ENCODE measurements at regions not wholly inside any gene's neighbourhood (a gene's known extent, or its start where the extent isn't known, plus 50 kb on each side); places are given as distances from the start of the nearest gene placed in this dataset.

GRCh38 chr10:85537561-85537960 is 829.0 kb downstream of the GRID1 start:
- TF ChIP-seq, protein P1, sequence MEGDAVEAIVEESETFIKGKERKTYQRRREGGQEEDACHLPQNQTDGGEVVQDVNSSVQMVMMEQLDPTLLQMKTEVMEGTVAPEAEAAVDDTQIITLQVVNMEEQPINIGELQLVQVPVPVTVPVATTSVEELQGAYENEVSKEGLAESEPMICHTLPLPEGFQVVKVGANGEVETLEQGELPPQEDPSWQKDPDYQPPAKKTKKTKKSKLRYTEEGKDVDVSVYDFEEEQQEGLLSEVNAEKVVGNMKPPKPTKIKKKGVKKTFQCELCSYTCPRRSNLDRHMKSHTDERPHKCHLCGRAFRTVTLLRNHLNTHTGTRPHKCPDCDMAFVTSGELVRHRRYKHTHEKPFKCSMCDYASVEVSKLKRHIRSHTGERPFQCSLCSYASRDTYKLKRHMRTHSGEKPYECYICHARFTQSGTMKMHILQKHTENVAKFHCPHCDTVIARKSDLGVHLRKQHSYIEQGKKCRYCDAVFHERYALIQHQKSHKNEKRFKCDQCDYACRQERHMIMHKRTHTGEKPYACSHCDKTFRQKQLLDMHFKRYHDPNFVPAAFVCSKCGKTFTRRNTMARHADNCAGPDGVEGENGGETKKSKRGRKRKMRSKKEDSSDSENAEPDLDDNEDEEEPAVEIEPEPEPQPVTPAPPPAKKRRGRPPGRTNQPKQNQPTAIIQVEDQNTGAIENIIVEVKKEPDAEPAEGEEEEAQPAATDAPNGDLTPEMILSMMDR (IDR thresholded peaks at IDR 0.05; ENCODE audit: low read depth, low read length, missing control alignments) = no peak
- H3K4me3 ChIP-seq (replicated peaks; ENCODE audit: low read depth, low read length) = no peak overlapping the region
- DNase-seq (ENCODE audit: extremely low read depth, low read depth) = no peak

DNA sequence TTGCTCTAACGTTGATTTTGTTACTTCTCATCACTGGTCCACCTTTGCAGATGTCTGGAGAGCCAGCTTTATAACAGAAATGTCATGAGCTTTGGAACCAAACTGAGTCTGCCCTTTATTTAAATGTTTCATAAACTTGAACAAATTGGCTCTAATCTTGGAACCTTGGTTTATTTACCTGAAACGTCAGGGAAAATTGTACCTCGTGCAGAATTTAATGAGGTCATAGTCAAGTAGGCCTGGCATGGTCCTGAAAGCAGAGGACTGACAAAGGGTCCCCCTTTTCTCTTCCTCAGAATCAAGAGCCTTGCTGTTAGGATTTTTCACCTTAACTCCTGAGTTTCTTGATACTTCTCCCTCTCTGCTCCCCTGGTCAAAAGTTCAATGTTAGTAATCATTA is 828.0 kb downstream of the GRID1 start:
- TF ChIP-seq, protein P1 (IDR thresholded peaks at IDR 0.05; ENCODE audit: low read depth, low read length, missing control alignments) = no peak
- H3K4me3 ChIP-seq (replicated peaks; ENCODE audit: low read depth, low read length) = no peak overlapping the region
- no peak for DNase-seq (ENCODE audit: extremely low read depth, low read depth)

DNA sequence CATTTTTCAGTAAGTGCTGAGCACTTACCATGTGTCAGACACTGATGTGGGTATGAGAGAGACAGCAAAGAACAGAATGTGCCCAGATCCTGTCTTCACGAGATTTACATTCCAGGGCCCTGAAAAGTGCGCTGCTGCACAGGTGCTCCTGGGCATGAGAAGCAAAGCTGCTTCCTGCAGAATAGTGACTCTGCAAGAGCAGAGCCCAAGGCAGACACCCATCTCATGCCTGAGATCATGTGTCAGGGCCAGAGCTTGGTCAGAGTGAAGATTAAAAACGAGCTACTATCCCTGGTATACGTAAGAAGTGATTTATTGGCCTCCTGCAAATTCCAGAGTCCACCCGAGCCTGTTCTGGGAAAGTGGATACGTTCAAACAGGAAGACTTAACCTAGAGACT is 824.4 kb downstream of the GRID1 start:
- TF ChIP-seq, protein P1 (IDR thresholded peaks at IDR 0.05; ENCODE audit: low read depth, low read length, missing control alignments) = no peak
- H3K4me3 ChIP-seq (replicated peaks; ENCODE audit: low read depth, low read length) = no peak overlapping the region
- DNase-seq (ENCODE audit: extremely low read depth, low read depth) = no peak

DNA sequence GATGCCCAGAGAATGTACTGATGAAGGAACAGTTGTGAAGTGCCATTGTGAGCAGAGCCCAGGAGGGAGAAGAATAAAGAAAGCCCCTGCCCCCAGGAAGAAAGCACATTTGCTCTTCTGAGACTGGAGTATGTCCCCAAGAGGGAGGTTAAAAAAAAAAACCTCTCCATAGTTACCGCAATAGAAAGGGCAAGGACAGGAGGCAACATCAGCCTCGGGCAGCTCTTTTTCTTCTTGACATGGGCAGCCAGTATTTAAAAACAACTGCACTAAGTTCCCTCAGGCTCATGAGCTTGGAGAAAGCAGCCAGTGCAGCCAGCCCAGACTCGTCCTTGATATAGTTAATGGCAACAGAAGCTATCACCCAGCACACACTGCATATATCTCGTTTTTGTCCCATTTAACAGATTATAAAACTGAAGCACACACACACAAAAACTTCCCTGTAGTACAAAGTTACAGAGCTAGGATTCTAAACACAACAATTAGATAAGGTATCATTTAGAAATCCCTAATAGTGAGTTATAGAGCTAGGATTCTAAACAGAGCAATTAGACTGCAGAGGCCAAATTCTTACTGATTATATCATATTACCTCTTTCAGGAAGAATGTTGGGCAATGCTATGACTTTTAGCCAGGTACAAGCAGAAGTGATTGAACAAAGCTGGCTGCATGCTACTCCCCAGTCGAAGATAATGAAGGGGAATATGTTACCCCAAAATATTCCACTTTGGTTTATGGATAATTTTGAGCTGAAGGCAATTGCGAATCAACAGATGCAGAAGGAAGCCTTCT is 823.5 kb downstream of the GRID1 start:
- TF ChIP-seq, protein P1 (IDR thresholded peaks at IDR 0.05; ENCODE audit: low read depth, low read length, missing control alignments) = no peak
- H3K4me3 ChIP-seq (replicated peaks; ENCODE audit: low read depth, low read length) = no peak overlapping the region
- DNase-seq (ENCODE audit: extremely low read depth, low read depth) = no peak

GRCh38 chr10:85544956-85545355 is 821.6 kb downstream of the GRID1 start:
- TF ChIP-seq, protein P1 (IDR thresholded peaks at IDR 0.05; ENCODE audit: low read depth, low read length, missing control alignments) = no peak
- no peak for DNase-seq (ENCODE audit: extremely low read depth, low read depth)
- no peak overlapping the region for H3K4me3 ChIP-seq (replicated peaks; ENCODE audit: low read depth, low read length)

- H3K4me3 ChIP-seq (replicated peaks; ENCODE audit: low read depth, low read length) = no peak overlapping the region
- no peak for DNase-seq (ENCODE audit: extremely low read depth, low read depth)
- TF ChIP-seq, protein P1 (IDR thresholded peaks at IDR 0.05; ENCODE audit: low read depth, low read length, missing control alignments) = no peak
These were observed 820.7 kb downstream of the GRID1 start for GRCh38 chr10:85545874-85546273.

Data from HFF-Myc (cell line).